Dedifferentiated amniotic fluid mesenchymal stem cell (primary cell): ENCODE measurements at regions not wholly inside any gene's neighbourhood (a gene's known extent, or its start where the extent isn't known, plus 50 kb on each side); places are given as distances from the start of the nearest gene placed in this dataset.
"Not testable (repeated sequence)": the region's sequence is repeated elsewhere in the genome, so short reads cannot be mapped to it uniquely, and the experiment has no call there.

Experiments used
- DNase-seq: peaks from one replicate; pipeline ENCODE4 v3.0.0-alpha.2; 2016; ENCODE audit errors: extremely low spot score

DNA sequence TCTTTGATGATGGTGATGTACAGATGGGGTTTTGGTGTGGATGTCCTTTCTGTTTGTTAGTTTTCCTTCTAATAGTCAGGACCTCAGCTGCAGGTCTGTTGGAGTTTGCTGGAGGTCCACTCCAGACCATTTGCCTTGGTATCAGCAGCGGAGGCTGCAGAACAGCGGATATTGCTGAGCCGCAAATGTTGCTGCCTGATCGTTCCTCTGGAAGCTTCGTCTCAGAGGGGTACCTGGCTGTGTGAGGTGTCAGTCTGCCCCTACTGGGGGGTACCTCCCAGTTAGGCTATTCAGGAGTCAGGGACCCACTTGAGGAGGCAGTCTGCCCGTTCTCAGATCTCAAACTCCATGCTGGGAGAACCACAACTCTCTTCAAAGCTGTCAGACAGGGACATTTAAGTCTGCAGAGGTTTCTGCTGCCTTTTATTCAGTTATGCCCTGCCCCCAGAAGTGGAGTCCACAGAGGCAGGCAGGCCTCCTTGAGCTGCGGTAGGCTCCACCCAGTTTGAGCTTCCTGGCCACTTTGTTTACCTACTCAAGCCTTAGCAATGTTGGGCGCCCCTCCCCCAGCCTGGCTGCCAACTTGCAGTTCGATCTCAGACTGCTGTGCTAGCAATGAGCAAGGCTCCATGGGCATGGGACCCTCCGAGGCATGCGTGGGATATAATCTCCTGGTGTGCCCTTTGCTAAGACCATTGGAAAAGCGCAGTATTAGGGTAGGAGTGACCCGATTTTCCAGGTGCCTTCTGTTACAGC, 264.5 kb downstream of the MATN1 start:
- DNase-seq = not testable (repeated sequence)

DNA sequence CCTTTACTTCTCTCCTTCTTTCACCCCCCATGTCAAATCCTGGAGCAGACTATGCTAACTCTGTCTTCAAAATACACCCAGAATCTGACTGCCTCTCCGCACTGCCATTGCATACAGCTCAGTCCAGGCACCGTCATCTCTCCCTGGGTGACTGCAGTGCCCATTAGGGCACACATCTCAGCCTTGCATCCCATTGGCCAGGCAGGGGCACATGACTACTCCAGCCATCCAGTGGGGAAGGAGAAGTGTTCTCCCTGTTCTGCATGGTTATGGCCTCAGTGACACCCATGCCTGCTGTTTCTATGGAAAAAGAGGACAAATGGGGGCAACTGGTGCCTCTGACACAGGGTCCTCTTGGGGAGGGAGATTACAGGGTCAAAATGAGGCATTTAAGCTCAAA, 270.5 kb downstream of the MATN1 start:
- DNase-seq = no peak

DNA sequence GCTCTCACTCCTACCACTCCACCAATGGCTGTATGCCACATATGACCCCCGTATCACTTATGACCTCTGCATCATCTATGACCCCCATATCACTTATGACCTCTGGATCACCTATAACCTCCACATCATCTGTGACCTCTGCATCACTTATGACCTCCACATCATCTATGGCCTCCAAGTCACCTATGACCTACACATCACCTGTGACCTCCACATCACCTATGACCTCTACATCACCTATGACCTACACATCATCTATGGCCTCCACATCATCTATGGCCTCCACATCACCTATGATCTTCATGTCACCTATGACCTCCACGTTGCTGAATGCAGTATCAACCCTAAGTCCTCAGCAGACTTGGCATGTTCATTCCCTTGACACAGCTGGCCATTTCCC, 271.2 kb downstream of the MATN1 start:
- no peak for DNase-seq

- DNase-seq = no peak
Measured at GRCh38 chr1:30451532-30452125, 271.8 kb downstream of the MATN1 start.

- DNase-seq = no peak
Measured at GRCh38 chr1:30450818-30451233, 272.6 kb downstream of the MATN1 start.

- no peak for DNase-seq
Measured at GRCh38 chr1:30450148-30450817, 273.1 kb downstream of the MATN1 start.

GRCh38 chr1:30449428-30450147, 273.8 kb downstream of the MATN1 start:
- DNase-seq = no peak

GRCh38 chr1:30449003-30449402, 274.4 kb downstream of the MATN1 start:
- no peak for DNase-seq

GRCh38 chr1:30447701-30448100, 275.7 kb downstream of the MATN1 start:
- no peak for DNase-seq

GRCh38 chr1:30447080-30447479, 276.3 kb downstream of the MATN1 start:
- no peak for DNase-seq

DNA sequence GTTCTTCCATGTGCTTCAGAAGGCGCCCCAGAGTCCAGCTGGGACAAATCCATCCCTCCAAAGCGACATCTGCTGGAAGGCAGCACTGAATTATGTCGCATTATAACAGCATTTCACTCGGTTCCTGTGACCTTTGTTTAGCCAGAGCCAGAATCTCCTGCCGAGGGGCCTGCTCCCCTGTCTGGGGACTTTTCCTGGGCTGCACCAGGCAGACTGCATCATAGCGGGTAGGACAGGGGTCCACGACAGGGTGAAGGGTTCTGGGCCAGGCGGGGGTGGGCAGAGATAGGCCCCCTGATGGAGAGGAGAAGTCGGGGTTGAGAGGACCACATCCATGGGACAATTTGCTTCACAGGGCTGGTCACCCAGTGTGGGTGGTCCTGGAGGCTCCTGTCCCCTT, 276.9 kb downstream of the MATN1 start:
- DNase-seq = no peak

DNA sequence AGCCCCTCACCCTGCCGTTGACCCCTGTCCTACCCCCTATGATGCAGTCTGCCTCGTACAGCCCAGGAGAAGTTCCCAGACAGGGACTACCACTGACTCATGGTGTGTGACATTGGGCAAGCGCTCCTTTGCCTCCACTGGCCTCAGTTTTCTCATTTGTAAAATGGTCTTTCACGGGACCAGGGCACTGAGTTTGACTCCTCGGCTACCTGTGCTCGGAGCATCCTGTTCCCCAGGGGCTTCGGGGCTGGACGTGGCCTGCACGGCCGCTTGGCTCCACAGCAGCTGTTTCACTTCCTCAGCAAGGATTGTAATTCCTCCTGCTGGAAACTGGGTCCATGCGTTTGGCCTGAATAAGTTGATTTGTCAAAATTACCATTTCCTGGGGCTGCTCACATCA, 277.3 kb downstream of the MATN1 start:
- no peak for DNase-seq

DNA sequence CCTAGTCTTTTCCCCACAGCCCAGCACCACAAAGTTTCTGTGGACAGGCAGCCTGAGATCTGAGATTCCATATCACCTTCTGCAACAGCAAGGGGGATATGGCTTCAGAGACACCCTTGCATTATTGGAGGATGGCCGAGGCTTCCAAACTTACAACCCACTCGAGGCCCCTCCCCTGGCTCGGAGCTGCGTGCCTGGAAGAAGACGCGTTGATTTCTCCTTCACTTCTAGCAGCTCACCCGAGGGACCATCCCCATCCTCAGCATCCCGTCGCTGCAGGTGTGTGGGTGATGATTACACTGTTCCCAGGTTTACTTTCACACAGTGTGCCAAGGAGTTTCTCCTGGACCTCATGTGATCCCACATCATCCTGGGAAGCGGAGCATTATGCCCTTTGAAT, 277.9 kb downstream of the MATN1 start:
- no peak for DNase-seq

DNA sequence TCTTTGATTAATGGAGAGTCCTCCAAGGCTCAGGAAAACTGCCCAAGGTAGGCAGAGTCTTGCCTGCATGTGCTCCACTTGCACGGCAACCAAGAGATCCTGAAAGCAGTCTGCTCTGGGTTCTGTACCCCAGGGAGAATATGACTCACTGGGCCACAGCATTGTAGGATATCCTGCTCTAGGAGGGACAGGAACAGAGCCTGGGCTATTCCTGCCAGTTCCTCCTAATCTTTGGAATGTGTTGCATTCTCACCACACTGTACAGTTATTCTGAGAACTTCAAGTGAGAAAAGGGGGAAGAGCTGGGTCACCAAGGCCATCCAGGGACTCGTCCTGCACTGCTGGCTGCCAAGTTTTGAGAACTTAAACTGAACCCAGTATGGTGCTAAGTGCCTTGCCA, 278.5 kb downstream of the MATN1 start:
- no peak for DNase-seq

GRCh38 chr1:30444401-30444800, 279.0 kb downstream of the MATN1 start:
- DNase-seq = no peak

- not testable (repeated sequence) for DNase-seq
Measured at GRCh38 chr1:30438274-30438673, 285.1 kb downstream of the MATN1 start.

GRCh38 chr1:30437059-30437576, 286.3 kb downstream of the MATN1 start:
- DNase-seq = no peak

DNA sequence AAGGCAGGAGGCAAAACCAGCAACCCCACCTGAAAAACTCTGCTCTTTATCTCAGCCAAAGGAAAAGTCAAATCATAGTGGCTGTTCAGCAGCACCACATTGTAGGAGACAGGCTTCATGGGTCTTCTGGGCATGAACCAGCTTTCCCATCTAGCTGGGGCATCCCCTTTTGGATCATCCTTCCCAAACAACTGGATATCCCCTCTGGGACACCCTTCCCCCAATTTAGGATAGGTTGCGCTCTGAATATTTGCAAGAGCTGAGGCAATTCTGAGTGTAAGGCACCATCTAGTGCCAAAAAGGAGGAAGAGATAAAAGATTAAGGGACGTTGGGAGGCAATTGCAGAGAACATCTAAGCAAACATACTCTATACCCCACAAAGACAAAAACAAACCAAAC, 295.8 kb downstream of the MATN1 start:
- DNase-seq = no peak

DNA sequence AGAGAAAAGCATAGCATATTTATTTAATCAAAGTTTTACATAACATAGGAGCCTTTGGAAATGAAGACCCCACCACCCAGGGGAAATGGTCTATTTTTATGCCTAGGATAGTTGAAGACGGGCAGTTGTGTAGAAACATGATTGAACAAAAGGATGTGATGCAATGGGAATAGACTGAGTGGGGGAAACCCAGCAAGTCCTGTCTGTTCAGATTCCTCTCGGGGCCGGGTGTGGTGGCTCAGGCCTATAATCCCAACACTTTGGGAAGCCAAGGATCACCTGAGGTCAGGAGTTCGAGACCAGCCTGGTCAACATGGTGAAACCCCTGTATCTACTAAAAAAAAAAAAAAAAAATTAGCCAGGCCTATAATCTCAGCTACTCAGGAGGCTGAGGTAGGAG, 298.3 kb downstream of the MATN1 start:
- DNase-seq = no peak

GRCh38 chr1:30423570-30423969, 299.8 kb downstream of the MATN1 start:
- no peak for DNase-seq

DNA sequence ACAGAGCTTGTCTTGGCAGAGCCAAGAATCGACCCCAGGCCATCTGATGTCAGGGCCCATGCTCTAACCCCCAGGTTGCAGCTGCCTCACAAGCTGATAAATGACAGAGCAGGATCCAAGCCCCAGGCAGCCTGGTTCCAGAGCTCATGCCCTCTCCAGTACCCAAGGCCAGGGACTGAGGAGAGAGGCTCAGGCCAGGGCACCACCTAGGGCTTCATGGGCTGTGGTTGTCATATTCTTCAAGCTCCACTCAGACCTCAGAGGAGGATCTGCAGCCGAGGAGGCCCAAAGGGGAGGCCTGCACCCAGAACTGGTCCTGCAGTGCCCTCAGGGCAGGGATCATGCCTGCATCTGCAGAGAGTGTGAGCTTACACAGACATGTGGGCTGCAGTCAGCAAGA, 301.1 kb downstream of the MATN1 start:
- no peak for DNase-seq

- no peak for DNase-seq
Measured at GRCh38 chr1:30420519-30421050, 302.8 kb downstream of the MATN1 start.
